H54 (cell line): ENCODE measurements at regions not wholly inside any gene's neighbourhood (a gene's known extent, or its start where the extent isn't known, plus 50 kb on each side); places are given as distances from the start of the nearest gene placed in this dataset.
"Not testable (repeated sequence)": the region's sequence is repeated elsewhere in the genome, so short reads cannot be mapped to it uniquely, and the experiment has no call there.

Source experiments
- DNase-seq: peaks from one replicate; pipeline ENCODE4 v3.0.0; 2011; ENCODE audit warnings: low spot score, mixed read lengths; ENCODE audit not compliant: insufficient read length
- FAIRE-seq: peaks from 3 replicates; lab custom pipeline; 2011; peaks lifted over from hg19 to GRCh38; lab: Jason Lieb, UNC
- POLR2A ChIP-seq: IDR thresholded peaks from 2 replicates; pipeline ENCODE4 v1.6.1; 2011; ENCODE audit warnings: low read depth, mild to moderate bottlenecking, low read length

DNA sequence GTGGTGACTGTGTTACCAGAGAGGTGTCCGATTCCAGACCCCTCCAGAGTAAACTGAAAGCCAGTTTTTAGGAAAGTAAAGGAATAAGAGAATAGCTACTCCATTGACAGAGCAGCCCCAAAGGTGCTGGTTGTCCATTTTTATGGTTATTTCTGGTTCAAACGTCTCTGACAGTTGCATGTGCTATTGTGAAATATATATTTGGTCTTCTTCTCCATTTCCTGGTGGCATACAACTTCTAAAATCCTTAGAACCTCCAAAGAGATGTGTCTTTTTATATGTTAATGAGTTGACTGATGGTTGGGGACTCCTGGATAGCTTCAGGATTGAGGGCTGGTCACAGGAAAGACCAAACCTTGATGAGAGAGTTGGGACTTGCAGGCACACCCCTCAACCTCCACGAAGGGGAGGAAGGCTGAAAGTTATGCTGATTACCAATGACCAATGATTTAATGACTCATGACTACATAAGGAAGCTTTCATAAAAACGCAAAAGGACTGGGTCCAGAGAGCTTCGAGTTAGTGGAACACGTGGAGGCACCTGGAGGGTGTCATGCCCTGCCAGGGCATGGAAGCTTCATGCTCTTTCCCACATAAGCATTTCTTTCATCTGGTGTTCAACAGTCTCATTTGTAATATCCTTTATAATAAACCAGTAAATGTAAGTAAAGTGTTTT lies 100.7 kb downstream of the SLC16A1 start:
- DNase-seq = no peak
- no peak for FAIRE-seq
- no peak for TF ChIP-seq POLR2A

DNA sequence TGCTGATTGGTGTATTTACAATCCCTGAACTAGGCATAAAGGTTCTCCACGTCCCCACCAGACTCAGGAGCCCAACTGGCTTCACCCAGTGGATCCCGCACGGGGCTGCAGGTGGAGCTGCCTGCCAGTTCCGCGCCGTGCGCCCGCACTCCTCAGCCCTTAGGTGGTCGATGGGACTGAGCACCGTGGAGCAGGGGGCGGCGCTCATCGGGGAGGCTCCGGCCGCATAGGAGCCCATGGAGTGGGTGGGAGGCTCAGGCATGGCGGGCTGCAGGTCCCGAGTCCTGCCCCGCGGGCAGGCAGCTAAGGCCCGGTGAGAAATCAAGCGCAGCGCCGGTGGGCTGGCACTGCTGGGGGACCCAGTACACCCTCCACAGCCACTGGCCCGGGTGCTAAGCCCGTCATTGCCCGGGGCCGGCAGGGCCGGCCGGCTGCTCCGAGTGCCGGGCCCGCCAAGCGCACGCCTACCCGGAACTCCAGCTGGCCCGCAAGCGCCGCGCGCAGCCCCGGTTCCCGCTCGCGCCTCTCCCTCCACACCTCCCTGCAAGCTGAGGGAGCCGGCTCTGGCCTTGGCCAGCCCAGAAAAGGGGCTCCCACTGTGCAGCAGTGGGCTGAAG lies 101.5 kb downstream of the SLC16A1 start:
- FAIRE-seq, DNase-seq: not testable (repeated sequence)

DNA sequence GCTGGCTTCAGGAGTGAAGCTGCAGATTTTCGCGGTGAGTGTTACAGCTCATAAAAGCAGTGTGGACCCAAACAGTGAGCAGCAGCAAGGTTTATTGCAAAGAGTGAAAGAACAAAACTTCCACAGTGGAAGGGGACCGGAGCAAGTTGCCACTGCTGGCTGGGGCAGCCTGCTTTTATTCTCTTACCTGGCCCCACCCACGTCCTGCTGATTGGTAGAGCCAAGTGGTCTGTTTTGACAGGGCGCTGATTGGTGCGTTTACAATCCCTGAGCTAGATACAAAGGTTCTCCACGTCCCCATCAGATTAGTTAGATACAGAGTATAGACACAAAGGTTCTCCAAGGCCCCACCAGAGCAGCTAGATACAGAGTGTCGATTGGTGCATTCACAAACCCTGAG lies 102.1 kb downstream of the SLC16A1 start:
- not testable (repeated sequence) for DNase-seq, FAIRE-seq

DNA sequence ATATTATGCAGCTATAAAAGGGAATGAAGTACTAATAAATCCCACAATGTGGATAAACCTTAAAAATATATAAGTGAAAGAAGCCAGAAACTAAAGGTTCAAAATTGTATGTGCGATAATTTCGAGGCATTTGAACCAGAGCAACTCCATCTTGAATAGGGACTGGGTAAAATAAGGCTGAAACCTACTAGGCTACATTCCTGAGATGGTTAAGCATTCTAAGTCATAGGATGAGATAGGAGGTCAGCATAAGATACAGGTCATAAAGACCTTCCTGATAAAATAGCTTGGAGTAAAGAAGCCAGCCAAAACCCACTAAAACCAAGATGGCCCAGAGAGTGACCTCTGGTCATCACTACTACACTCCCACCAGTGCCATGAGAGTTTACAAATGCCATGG lies 103.1 kb downstream of the SLC16A1 start:
- DNase-seq = no peak
- no peak for FAIRE-seq
- TF ChIP-seq POLR2A = no peak

DNA sequence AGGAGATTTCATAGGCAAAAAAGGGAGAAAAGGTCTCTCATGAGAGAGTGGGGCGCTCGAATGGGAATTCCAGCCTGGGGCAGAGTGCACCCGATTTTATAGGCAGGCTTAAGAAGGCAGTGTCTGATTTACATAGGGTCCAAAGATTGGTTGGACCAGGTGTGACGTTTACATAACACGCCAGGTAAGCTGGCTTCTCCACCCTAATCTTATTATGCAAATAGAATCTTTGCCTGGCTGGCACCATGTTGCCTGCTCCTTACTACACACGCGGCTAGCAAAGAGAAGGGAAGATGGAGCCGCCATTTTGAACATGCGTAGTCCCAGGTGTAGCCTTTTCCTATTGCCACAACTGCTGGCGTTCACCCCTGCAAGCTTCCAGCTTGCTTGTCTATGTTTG lies 103.7 kb downstream of the SLC16A1 start:
- no peak for FAIRE-seq

DNA sequence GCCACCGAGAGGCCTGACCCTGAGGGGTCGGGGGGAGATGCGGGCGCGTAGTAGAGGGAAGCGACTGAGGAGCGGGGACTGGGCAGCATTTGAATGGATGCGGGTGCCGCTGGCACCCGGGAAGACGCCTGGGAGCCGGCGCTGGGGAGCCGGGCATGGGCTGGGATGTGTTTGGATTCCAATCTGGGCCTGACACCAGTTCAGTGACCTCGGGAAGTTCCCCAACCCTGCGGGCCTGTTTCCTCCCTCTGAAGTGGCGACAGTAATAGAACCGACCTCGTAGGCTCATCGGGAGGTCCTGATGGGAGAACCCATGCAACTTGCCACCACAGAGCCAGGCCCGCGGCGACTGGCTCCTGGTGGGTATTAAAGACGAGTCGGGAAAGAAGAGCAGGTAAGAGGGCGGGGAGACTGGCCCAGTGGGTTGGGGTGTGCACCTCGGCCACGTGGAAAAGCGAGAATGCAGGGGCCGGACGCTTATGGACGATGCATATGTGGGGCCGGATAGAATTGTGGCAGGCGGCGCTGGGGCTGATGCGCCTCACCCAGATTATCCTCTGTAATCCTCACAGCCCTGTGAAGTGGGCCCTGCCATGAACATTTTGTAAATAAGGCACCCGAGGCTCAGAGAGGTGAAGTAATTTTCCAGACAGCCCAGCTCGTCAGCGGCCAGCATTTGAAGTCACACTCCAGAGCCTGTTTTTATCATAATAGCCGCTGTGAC lies 105.8 kb downstream of the SLC16A1 start:
- no peak for DNase-seq
- no peak for FAIRE-seq
- no peak for TF ChIP-seq POLR2A

More for the DNA sequence above, 103.7 kb downstream of the SLC16A1 start:
- DNase-seq = no peak
- TF ChIP-seq POLR2A = no peak

DNA sequence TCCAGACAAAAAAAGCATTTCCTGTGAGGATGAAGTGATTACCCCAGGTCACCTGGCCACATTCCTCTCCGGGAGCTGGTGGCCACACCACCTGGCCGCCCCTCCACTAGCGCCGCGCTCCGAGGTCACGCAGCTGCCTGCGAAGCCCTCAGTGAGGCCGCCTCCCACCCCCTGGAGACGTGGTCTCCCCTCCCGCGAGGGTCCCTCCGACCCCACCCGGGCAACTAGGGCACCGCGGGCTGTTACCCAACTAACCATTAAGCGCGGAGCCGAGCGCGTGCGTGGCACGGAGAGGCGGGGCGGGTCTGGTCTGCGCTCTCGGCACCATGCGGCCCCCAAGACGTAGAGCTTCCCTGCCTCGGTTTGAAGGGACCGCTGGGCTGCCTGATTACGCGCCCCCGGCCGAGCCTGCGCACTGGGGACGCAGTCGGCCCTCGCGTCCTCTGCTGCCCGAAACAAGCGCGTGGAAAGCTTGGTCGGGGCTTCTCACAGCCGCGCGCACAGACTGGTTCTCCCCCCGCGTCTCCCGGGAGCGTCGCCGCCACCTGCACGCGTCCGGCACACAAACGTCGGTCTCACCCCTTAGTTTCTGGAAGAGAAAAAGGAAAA lies 106.5 kb downstream of the SLC16A1 start:
- no peak for TF ChIP-seq POLR2A
- DNase-seq (no peak), FAIRE-seq (no peak)

DNA sequence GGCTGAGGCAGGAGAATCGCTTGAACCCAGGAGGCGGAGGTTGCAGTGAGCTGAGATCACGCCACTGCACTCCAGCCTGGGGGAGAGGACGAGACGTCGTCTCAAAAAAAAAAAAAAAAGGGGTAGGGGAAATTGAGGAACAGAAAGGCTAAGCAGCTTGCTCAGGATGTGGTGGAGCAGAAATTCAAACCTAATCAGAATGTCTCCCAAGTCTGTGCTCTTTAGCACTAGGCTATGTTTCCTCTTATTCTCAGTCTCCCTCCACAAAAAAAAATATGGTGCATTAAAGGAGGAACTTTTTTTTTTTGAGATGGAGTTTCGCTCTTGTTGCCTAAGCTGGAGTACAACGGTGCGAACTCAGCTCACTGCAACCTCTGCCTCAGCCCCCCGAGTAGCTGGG lies 114.2 kb downstream of the SLC16A1 start:
- TF ChIP-seq POLR2A = no peak
- DNase-seq (no peak), FAIRE-seq (no peak)

DNA sequence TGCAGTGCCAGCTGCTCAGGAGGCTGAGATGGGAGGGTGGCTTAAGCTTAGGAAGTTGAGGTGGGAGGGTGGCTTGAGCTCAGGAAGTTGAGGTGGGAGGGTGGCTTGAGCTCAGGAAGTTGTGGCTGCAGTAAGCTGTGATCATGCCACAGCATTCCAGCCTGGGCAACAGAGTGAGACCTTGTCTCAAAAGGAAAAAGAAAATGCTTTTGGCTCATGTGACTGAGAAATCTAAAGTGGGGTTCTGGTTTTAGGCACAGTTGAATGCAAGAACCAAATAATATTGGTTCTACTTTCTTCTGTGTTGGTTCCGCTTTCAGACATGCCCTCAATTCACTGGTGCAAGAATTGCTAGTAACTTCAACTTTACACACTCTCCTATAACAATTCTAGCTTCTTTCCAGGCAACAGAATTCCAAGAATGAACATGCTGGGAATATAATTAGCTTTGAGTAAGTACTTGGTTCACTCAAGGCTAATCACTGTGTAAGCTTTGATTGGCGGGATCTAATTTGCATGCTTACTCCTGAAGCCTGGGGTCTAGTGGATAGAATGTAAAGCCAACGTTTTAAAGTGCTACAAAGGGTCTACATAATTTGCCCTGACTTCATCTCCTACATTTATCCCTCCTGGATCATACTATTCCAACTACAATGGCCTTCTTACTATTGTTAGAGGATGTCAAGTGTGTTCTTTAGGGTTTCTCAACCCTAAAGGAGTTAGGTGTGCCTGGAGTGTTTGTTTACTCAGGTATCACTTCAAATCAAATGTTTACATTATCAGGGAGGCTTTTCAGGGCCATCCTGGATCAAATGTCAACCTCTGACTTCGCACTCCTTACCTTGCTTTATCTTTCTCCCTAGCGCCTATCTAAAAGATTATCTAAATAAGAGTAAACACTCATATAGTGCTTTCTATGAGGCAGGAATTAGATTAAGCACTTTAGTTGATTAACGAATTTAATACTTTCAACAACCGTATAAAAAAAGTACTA lies 115.1 kb downstream of the SLC16A1 start:
- TF ChIP-seq POLR2A = no peak
- FAIRE-seq = no peak

DNA sequence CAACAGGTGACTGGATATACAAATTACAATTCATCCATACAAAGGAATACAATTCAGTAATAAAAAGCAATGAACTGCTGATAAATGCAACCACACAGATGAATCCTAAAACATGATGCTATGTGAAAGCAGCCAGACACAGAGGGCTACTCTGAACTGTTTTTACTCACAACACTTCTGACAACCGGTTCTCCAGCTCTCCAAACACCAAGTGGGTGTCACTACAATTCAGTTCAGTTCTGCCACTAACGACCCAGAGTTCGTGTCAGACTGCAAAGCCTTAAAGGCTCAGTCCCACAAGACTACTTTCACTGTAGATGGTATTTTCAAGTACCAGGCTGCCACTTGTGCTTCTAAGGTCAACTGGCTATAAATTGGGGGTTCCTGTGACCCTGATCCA lies 119.4 kb downstream of the SLC16A1 start:
- no peak for DNase-seq
- FAIRE-seq = no peak
- no peak for TF ChIP-seq POLR2A

More for the DNA sequence above, 115.1 kb downstream of the SLC16A1 start:
- no peak for DNase-seq

DNA sequence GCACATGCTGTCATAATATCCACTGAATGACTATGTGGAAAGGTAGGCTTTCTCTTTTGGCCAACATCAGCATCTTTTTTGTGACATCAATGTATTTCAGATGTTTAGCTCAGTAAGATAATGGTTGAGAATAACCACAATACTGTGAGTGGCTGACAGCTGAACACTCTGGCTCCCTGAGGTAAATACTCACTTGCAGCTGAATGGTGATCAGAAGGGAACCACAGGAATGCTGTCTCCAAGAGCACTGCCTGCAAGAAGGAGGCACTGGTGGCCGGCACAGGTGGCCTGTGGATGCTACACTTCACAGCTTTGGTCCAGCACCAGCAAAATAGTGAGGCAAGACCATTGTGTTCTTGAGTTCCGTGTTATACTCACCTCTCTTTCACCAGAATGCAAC lies 118.7 kb upstream of the PPM1J start:
- FAIRE-seq = no peak
- DNase-seq = no peak
- no peak for TF ChIP-seq POLR2A

DNA sequence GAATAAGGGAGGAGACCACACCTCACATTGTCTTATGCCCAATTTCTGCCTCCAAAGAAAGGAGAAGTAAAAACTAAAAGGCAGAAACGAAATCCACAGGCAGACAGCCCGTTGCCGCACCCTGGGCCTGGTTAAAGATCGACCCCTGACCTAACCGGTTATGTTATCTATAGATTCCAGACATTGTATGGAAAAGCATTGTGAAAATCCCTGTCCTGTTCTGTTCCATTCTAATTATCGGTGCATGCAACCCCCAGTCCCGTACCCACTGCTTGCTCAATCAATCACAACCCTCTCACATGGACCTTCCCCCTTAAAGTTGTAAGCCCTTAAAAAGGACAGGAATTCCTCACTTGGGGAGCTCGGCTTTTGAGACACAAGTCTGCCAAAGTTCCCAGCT lies 117.1 kb upstream of the PPM1J start:
- FAIRE-seq, DNase-seq: not testable (repeated sequence)

DNA sequence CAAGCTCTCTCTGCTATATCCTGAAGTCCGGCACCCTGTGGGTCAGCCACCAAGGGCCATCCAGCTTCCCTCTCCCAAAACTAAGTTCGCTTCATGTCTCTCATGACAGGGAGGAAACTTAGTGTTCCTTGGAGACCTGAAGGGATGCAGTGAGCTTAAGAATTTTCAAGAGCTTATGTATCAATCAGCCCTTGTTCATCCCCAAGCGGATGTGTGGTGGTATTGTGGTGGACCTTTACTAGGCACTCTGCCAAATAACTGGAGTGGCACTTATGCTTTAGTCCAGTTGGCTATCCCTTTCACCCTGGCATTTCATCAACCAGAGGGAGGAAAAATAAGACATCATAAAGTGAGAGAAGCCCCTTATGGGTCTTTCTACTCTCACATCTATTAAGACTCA lies 114.6 kb upstream of the PPM1J start:
- not testable (repeated sequence) for FAIRE-seq

More for the DNA sequence above, 114.6 kb upstream of the PPM1J start:
- not testable (repeated sequence) for DNase-seq
